CD14-positive monocyte (primary cell): ENCODE measurements at regions not wholly inside any gene's neighbourhood (a gene's known extent, or its start where the extent isn't known, plus 50 kb on each side); places are given as distances from the start of the nearest gene placed in this dataset.
"Not testable (repeated sequence)": the region's sequence is repeated elsewhere in the genome, so short reads cannot be mapped to it uniquely, and the experiment has no call there.

Experiments
- DNase-seq, 3 donors: peaks; one replicate each; pipeline ENCODE4 v3.0.0-alpha.2; 2011 to 2022
- H2AFZ ChIP-seq: 2 replicates; pipeline ENCODE4 v1.6.0; 2012; ENCODE audit warnings: mild to moderate bottlenecking, low read depth, low read length, inconsistent platforms; ENCODE audit not compliant: insufficient read depth, poor library complexity, severe bottlenecking
- H3K27ac ChIP-seq, 2 donors: 1 replicate in 1 of 2; 2 replicates in 1 of 2; pipeline ENCODE4 v1.5.1; 2012 to 2013; ENCODE audit warnings: low read length in 2 of 2, control low read depth in 1 of 2, inconsistent platforms in 1 of 2, low read depth in 1 of 2, mild to moderate bottlenecking in 1 of 2
- H3K27me3 ChIP-seq, 2 donors: one replicate each; pipeline versions ENCODE4 v1.6.0 to v1.6.1; 2011 to 2013; ENCODE audit warnings: low read length in 2 of 2; ENCODE audit not compliant: control insufficient read depth in 2 of 2, insufficient read depth in 2 of 2
- H3K36me3 ChIP-seq, 2 donors: replicated peaks in 1 of 2; 1 replicate in 1 of 2; 2 replicates in 1 of 2; pipeline versions ENCODE4 v1.5.1 to v1.6.1; 2012 to 2013; ENCODE audit warnings: low read length in 2 of 2, control low read depth in 1 of 2, inconsistent platforms in 1 of 2, mild to moderate bottlenecking in 1 of 2; ENCODE audit not compliant: insufficient read depth in 2 of 2, control insufficient read depth in 1 of 2
- H3K4me1 ChIP-seq, 2 donors: 1 replicate in 1 of 2; 2 replicates in 1 of 2; pipeline versions ENCODE4 v1.5.1 to v1.6.1; 2012 to 2013; ENCODE audit warnings: low read length in 2 of 2, control low read depth in 1 of 2, inconsistent platforms in 1 of 2, mild to moderate bottlenecking in 1 of 2, moderate library complexity in 1 of 2; ENCODE audit not compliant: insufficient read depth in 2 of 2, control insufficient read depth in 1 of 2
- H3K4me2 ChIP-seq: replicated peaks from 2 replicates; pipeline ENCODE3; 2012; ENCODE audit warnings: low read length, moderate library complexity, mild to moderate bottlenecking; ENCODE audit not compliant: poor library complexity, severe bottlenecking; ENCODE audit errors: extremely low read depth
- H3K4me3 ChIP-seq, 3 experiments: fragments of 200-600 bp in 1 of 3; sonication (generic) in 1 of 3; replicated peaks in 1 of 3; 1 replicate in 2 of 3; 2 replicates in 1 of 3; pipeline ENCODE4 v1.5.1; 2011 to 2013; ENCODE audit warnings: low read length in 3 of 3, mild to moderate bottlenecking in 3 of 3, control low read depth in 2 of 3, low read depth in 2 of 3, inconsistent platforms in 1 of 3, moderate library complexity in 1 of 3
- H3K79me2 ChIP-seq: 2 replicates; pipeline ENCODE4 v1.6.0; 2012; ENCODE audit warnings: mild to moderate bottlenecking, control low read depth, inconsistent platforms, low read length, moderate library complexity; ENCODE audit not compliant: insufficient read depth
- H3K9ac ChIP-seq: 2 replicates; pipeline ENCODE4 v1.6.0; 2017; ENCODE audit warnings: low read length, mild to moderate bottlenecking; ENCODE audit not compliant: insufficient read depth, poor library complexity, severe bottlenecking
- H3K9me3 ChIP-seq, 2 donors: replicated peaks in 1 of 2; 1 replicate in 1 of 2; 2 replicates in 1 of 2; pipeline versions ENCODE4 v1.5.1 to v1.6.1; 2012 to 2013; ENCODE audit warnings: low read length in 2 of 2, control low read depth in 1 of 2; ENCODE audit not compliant: control insufficient read depth in 1 of 2, insufficient read depth in 1 of 2
- H4K20me1 ChIP-seq: 2 replicates; pipeline ENCODE4 v1.6.0; 2012; ENCODE audit warnings: mild to moderate bottlenecking, low read length, control low read depth, moderate library complexity; ENCODE audit not compliant: insufficient read depth
- H3K27ac Mint-ChIP-seq, 7 donors: one replicate each; pipeline ENCODE4 v1.8.0; 2020; ENCODE audit warnings: mild to moderate bottlenecking in 7 of 7, mixed read lengths in 7 of 7, moderate library complexity in 6 of 7, inconsistent platforms in 2 of 7
- H3K27me3 Mint-ChIP-seq, 3 donors: one replicate each; pipeline ENCODE4 v1.8.0; 2021 to 2022; ENCODE audit warnings: low read depth in 3 of 3, mild to moderate bottlenecking in 3 of 3, mixed read lengths in 3 of 3, moderate library complexity in 3 of 3, inconsistent platforms in 1 of 3
- H3K36me3 Mint-ChIP-seq, 2 donors: one replicate each; pipeline ENCODE4 v1.8.0; 2020; ENCODE audit warnings: mixed read lengths in 2 of 2, inconsistent platforms in 1 of 2, mild to moderate bottlenecking in 1 of 2
- H3K4me1 Mint-ChIP-seq: one replicate; pipeline ENCODE4 v1.8.0; 2020; ENCODE audit warnings: mild to moderate bottlenecking, mixed read lengths
- H3K4me3 Mint-ChIP-seq, 2 donors: one replicate each; pipeline ENCODE4 v1.8.0; 2020; ENCODE audit warnings: mild to moderate bottlenecking in 2 of 2, mixed read lengths in 2 of 2, moderate library complexity in 1 of 2
- H3K9me3 Mint-ChIP-seq, 7 donors: one replicate each; pipeline ENCODE4 v1.8.0; 2020 to 2022; ENCODE audit warnings: mixed read lengths in 7 of 7, mild to moderate bottlenecking in 6 of 7, moderate library complexity in 6 of 7, inconsistent platforms in 2 of 7
- WGBS: methylation state at CpG from one replicate; pipeline ENCODE4 v1.1.5; 2013; ENCODE audit warnings: missing lambda C conversion rate; ENCODE audit not compliant: insufficient coverage; 5-methylcytosine and 5-hydroxymethylcytosine counted together
- intact Hi-C, 2 donors: fragments of 100-400 bp; cut with micrococcal nuclease; formaldehyde crosslinking; loops; one replicate each; pipeline versions ENCODE4 v1.15.0 to v1.15.1; 2023
- TF ChIP-seq, protein P1 (sequence below): fragments of 200-600 bp; IDR thresholded peaks from one replicate; pipeline ENCODE4 v1.8.0; 2022; ENCODE audit warnings: antibody characterized with exemption, mild to moderate bottlenecking

DNA sequence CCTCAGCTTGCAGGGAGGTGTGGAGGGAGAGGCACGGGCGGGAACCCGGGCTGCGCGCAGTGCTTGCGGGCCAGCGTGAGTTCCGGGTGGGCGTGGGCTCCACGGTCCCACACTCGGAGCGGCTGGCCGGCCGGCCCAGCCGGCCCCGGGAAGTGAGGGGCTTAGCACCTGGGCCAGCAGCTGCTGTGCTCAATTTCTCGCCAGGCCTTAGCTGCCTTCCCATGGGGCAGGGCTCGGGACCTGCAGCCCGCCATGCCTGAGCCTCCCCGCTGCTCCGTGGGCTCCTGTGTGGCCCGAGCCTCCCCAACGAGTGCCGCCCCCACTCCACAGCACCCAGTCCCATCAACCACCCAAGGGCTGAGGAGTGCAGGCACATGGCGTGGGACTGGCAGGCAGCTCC is 83.0 kb upstream of the CDCA7L start:
- H3K4me3 ChIP-seq, intact Hi-C loops, DNase-seq, H3K27me3 ChIP-seq, H3K36me3 ChIP-seq, H3K9me3 ChIP-seq, H3K27me3 Mint-ChIP-seq, H3K36me3 Mint-ChIP-seq, H3K27ac ChIP-seq, H3K4me1 ChIP-seq, H3K4me1 Mint-ChIP-seq, H3K27ac Mint-ChIP-seq, H3K4me3 Mint-ChIP-seq, H4K20me1 ChIP-seq, H3K79me2 ChIP-seq, H3K4me2 ChIP-seq, H2AFZ ChIP-seq, H3K9ac ChIP-seq: not testable (repeated sequence)
- WGBS: over 99% methylated on average over 19 of the region's 25 CpGs
- peaks cover 6 to 20% (median 17%) of the 10 kb centered on the region in 7 donors for H3K9me3 Mint-ChIP-seq

DNA sequence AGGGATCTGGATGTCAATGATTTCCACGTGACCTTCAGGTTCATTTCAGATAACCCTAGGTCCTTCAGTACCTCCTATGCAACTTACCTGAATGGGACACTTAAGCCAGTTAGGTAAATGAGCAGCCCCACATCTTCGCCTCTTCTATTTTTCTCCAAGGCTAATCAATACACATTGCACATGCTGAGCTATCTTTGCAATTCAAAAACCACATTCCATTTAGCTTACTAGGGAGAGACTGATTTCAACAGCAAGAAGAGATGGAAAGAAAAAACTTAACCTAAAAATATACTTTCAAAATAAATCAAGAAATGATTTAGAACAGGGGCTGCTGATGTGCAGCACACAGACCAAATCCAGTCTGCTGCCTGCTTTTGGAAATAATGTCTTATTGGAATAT is 81.8 kb upstream of the CDCA7L start:
- no peak overlapping the region for H3K4me2 ChIP-seq
- no peak overlapping the region for H3K27ac ChIP-seq
- Mint-ChIP-seq H3K9me3 (peaks cover 6 to 17% (median 13%) of the 10 kb centered on the region in 7 donors), H3K27me3 (peaks cover 0 to 4% (median 0%) of the 10 kb centered on the region in 3 donors), H3K4me1 (no peaks in the 10 kb centered on the region), H3K36me3 (no peaks in the 10 kb centered on the region), H3K4me3 (no peak overlapping the region), H3K27ac (no peak overlapping the region)
- H3K9me3 ChIP-seq: peaks cover 0 to 4% of the 10 kb centered on the region in 2 donors
- WGBS: 83% methylated on average over 1 of the region's 2 CpGs
- H3K9ac ChIP-seq: no peak overlapping the region
- no peak overlapping the region for H2AFZ ChIP-seq
- H4K20me1 ChIP-seq: no peaks in the 10 kb centered on the region
- H3K79me2 ChIP-seq: no peaks in the 10 kb centered on the region
- no peak overlapping the region for H3K4me3 ChIP-seq
- no peaks in the 10 kb centered on the region for H3K36me3 ChIP-seq
- intact Hi-C loops: no loop called here
- no peaks in the 10 kb centered on the region for H3K27me3 ChIP-seq
- no peaks in the 10 kb centered on the region for H3K4me1 ChIP-seq
- no peak for DNase-seq
- TF ChIP-seq, protein P1, sequence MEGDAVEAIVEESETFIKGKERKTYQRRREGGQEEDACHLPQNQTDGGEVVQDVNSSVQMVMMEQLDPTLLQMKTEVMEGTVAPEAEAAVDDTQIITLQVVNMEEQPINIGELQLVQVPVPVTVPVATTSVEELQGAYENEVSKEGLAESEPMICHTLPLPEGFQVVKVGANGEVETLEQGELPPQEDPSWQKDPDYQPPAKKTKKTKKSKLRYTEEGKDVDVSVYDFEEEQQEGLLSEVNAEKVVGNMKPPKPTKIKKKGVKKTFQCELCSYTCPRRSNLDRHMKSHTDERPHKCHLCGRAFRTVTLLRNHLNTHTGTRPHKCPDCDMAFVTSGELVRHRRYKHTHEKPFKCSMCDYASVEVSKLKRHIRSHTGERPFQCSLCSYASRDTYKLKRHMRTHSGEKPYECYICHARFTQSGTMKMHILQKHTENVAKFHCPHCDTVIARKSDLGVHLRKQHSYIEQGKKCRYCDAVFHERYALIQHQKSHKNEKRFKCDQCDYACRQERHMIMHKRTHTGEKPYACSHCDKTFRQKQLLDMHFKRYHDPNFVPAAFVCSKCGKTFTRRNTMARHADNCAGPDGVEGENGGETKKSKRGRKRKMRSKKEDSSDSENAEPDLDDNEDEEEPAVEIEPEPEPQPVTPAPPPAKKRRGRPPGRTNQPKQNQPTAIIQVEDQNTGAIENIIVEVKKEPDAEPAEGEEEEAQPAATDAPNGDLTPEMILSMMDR: no peak
